ENCODE measurements at regions not wholly inside any gene's neighbourhood (a gene's known extent, or its start where the extent isn't known, plus 50 kb on each side); places are given as distances from the start of the nearest gene placed in this dataset.

DNA sequence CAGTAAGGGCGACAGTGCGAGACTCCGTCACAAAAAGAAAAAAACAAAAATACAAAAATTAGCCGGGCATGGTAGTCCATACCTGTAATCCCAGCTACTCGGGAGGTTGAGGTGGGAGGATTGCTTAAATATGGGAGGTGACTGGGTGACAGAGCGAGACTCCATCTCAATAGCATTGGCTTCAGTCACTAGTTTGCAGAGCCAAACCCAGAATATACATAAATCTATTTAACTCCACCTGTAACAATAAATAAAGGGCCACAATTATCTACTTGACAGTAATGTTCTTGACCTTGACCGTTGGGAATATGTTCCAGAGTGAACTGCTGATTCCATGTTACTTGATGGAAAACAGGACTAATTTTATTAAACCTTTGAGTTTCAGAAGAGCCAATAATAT, 198.9 kb upstream of the MDGA2 start:
- no peak for DNase-seq (ENCODE audit: low read depth in 2 of 2)

DNA sequence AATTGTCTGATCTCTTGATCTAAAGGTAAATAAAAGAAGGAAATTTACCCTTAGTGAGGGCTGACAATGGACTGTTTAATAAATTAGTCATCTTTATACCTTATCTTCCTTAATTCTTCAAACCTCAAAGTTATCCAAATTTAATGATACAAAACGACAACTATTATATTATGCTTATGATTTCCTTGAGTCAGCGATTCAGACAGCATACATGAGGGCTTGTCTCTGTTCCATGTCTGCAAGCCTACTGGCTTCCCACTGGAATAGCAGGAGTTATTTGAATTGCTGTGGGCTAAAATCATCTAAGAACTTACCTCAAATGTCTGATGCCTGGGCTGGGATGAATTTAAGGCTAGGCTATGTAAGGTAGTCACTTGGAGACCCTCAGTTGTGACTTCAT, 197.2 kb upstream of the MDGA2 start:
- DNase-seq (ENCODE audit: low read depth in 2 of 2): no peak

DNA sequence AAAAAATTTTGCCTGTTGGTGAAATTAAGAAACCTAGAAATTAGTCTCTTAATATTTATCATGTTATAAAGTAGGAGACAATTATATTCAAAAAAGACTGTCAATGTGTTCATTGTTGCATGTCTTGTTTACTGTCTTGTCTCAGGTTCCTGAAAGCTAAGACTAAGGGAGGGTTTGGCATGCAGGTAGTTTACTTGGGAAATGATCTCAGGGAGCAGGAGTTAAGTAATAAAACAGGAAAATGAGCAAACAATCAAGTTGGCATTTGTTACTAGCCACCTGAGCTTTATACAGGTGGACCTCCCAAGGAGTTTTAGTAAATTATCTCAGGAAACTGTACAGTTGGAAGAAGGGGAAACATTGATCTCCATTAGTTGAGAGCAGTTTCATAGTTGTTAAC, 188.0 kb upstream of the MDGA2 start:
- no peak for DNase-seq (ENCODE audit: low read depth in 2 of 2)

DNA sequence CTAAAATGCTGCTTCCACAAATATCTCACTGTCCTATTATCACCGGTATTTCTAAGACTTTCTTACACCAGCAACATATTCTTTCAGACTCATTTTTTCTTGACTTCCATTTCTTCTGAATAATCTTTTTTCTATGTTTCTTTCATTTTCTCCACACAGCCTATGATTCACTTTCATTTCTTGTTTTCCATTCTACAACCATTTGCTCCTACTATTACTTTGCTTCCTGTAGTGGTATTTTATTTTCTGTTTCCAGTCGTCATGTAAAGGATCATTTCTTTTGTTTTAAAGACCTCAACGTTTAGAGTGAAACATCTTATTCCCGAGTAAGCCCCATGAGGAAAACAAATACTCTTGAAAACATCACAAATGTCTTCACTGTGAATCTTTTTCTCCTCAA, 182.2 kb upstream of the MDGA2 start:
- DNase-seq (ENCODE audit: low read depth in 2 of 2): no peak

DNA sequence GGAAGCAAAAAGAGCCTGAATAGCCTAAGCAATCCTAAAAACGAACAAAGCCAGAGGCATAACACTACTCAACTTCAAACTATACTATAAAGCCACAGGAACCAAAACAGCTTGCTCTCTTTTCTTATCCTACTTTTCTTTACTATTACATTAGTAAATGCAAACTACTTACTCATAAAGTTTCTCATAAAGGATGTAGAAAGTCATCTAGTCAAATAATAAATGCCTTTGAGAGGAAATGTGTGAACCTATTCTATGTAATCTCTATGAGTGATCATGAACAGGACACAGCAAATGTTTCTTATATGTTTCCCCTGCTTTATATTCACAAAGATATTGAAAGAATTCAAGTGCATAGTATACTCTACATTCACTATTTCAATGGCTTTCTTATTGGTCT, 176.9 kb upstream of the MDGA2 start:
- DNase-seq (ENCODE audit: low read depth in 2 of 2): no peak

DNA sequence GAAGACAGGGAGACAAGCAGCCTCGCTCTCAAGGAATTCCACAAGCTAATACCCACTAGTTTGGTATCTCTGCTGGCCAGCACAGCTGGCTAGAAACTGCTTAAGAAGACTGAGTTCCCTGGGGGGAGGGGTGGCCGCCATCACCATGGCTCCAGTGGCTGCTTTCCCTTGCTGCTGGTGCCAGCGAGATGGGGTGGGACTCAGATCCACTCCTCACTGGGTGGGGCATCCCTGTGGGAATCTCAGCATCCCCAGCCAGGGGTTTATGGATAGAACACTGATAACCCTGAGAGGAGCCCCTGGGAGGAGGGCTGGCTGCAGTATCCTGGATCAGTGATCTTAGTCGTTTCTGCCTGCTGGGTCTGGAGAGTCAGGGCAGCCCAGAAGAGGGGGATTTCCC, 170.6 kb upstream of the MDGA2 start:
- DNase-seq (ENCODE audit: low read depth in 2 of 2): no peak

DNA sequence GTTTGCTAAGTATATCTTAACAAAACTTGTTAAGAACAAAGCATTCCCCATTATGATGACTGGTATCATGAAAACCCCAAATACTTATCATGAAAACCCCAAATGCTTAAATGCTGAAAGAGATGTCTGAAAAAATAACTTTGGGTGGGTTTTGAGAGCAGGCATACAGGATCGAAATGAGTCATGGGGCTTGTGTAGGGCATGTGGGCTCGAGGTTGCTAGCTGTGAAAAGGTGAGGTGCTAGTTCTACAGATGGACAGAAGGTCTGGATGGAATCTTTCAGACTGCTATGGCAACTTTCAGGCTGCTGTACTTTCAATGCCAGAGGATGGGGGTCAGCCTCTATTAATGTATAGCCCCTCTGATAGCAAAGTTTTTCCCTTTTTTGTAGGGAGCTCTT, 167.8 kb upstream of the MDGA2 start:
- no peak for DNase-seq (ENCODE audit: low read depth in 2 of 2)

DNA sequence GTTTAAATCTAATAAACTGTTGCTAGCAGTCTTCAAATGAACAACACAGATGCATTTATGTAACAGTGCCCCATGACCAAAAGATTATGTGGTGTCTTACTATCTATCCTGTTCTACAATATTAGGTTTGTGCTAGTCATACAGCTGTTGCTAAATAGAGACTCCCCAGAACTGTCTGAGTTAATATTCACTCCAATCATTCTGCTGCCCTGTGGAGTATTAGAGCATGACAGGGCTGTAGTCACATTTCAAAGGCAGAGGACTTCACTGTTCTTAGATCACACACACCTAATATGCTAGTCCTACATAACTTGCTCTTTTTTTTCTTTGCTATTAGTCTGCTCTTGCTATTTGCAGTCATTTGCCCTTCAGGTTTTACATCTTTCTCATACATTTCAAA, 157.6 kb upstream of the MDGA2 start:
- no peak for DNase-seq (ENCODE audit: low read depth in 2 of 2)

DNA sequence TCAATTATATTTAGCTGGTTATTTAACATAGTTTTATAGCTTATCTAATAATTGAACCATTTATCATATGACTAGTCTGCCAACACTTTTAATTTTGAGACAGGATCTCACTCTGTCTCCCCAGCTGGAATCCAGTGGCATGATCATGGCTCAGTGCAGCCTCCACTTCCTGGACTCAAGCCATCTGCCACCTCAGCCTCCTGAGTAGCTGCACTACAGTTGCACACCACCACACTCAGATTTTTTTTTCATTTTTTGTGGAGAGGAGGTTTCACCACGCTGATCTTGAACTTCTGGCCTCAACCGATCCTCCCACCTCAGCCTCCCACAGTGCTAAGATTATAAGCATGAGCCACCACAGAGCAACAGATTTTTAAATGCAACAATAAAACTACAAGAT, 151.4 kb upstream of the MDGA2 start:
- DNase-seq (ENCODE audit: low read depth in 2 of 2): no peak

DNA sequence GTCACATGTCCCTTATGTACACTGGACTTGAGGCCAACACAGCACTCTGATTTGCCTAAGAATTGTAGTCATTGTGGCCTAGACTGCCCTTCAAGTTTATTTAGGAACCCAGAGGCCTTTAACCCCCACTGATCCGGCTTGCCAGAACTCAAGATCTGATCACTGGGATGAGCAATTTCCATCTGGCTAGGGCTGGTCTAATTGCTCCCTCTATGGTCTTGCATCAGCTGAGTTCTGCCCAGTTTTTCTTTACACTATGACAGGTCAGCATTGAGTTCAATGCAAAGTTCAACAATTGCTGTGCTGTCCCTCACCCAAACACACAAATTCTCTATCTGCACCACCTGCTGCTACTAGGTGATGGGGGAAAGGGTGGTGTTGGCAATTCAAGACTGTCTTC, 146.9 kb upstream of the MDGA2 start:
- DNase-seq (ENCODE audit: low read depth in 2 of 2): no peak

DNA sequence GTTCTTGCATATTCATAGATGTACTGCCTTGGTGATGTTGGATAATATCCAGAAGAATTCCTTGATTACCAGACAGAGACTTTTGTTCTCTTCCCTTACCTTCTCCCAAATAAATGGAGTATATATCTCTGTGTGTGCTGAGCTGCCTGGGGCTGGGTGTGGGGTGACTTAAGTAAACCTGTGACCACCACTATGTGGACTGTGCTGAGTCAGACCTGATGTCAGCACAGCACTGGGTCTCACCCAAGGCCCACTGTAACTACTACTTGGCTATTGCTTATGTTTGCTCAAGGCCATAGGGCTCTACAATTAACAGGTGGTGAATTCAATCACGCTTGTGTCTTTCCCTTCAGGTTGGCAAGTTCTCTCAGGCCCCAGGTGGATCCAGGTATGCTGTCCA, 145.7 kb upstream of the MDGA2 start:
- DNase-seq (ENCODE audit: low read depth in 2 of 2): no peak

DNA sequence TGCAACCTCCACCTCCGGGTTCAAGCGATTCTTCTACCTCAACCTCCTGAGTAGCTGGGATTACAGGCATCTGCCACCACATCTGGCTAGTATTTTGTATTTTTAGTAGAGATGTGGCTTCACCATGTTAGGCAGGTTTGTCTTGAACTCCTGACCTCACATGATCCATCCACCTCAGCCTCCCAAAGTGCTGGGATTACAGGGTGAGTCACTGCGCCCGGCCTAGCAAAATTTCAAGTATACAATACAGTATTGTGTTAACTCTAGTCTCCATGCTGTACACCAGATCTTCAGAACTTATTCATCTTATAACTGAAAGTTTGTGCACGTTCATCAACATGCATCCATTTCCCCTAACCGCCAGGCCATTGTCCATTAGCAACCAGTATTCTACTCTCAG, 115.1 kb upstream of the MDGA2 start:
- no peak for DNase-seq (ENCODE audit: low read depth in 2 of 2)

DNA sequence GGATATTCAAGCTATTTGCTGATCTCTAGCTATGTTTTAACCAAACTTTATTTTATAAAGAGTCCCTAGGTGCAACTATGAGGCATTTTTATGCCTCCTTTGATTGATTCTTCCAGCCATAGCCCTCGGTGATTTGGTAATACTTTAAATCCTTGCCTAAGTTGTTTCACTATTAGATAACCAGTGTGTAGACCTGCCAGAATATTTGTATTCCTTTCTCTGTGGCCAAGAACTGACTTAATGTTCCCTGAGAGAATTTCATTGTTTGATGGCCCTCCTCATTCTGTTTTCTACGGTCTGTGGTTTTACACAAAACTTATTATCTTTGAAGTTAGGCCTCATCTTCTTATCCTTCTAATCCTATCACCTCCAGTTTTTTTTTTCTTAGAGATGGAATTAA, 109.7 kb upstream of the MDGA2 start:
- DNase-seq (ENCODE audit: low read depth in 2 of 2): no peak

DNA sequence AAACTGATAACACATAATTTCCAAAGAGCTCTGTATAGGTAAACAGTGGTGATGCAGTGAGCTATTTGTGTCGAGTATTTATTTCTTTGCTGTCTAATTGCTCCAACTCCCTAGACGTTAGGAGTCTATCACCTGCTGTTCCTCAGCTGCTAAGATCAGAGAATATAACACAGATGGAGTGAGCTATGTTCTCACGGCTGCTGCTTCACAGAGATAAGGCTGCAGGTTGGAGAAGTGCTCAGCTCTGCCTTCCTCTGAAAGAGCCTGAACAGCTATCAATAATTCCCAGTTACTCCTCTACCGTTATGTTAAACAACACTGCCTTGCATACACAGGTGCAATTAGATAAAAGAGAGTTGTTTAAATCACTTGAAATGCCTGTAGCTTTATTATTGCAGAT, 103.2 kb upstream of the MDGA2 start:
- DNase-seq (ENCODE audit: low read depth in 2 of 2): no peak

DNA sequence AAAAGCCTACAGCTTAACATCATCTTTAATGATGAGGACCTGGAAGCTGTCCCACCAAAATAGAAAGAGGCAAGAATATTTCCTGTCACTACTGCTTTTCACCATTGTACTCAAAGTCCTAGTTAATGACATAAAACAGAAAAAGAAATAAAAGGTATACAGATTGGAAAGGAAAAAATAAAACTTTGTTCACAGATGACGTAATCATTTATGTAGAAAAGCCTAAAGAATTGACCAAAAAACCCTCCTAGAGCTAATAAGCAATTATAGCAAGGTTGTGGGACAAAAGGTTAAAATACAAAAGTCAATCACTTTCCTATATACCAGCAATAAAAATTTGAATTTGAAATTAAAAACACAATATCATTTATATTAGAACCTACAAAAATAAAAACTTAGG, 97.2 kb upstream of the MDGA2 start:
- DNase-seq (ENCODE audit: low read depth in 2 of 2): no peak

DNA sequence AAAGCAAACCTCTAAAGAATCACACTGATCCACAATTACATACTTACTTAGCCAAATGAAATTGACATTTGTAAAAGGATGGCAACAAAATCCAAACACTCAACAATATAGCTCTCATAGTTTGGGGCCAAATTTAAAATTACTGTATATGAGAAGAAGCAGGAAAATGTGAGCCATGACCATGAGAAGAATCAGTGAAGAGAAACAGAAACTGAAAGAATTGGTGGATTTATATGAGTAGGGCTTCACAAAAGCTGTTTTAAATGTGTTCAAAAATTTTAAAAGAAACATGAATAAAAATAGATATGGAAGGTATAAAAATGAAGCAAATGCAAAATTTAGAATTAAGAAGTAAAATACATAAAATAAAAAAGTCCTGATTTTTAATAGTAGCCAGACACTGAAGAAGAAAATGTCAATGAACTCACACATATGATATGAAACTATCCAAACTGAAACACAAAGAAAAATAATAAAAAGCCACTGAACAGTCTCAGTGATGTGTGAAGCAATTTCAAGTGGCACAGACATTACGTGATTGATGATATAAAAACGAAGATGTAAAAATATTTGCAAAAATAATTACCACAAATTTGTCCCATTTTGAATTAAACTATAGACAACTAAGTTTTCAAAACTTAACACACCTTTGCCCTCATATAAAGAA, 87.9 kb upstream of the MDGA2 start:
- DNase-seq (ENCODE audit: low read depth in 2 of 2): no peak

DNA sequence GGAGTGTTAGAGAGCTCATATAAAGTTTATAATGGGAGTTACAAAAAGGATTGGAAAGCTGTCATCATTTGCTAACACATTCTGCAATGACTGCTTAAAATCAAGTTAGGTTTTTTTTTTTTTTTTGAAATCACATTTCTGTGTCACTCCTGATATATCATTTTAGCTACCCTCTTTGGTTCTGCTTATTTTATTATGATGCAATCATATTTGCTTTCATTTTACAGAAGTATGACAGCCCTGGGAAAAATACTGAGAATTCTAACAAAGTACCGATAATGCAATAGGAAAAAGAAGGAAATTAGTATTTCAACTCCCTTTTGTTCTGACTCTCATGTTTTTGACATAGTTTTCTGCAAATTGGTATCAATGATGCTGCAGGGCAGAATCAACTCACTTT, 71.6 kb upstream of the MDGA2 start:
- DNase-seq (ENCODE audit: low read depth in 2 of 2): no peak

DNA sequence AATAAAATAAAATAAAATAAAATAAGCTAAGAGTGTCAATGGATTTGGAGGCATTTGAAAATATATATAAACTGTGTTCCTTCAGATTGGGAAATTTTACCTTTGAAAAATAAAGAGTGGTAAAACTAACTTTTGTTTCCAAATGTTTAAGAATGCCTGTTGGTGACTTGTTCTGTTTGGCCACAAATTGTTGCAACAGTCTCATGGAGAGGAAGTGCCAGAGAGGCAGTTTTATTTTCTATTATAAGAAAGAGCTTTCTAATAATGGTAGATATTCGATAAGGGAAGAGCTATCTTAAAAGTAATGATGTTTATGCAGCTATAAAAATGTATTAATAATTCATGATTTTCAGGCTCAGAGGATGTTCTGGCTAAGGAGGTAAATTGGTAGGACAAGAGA, 68.8 kb upstream of the MDGA2 start:
- no peak for DNase-seq (ENCODE audit: low read depth in 2 of 2)

DNA sequence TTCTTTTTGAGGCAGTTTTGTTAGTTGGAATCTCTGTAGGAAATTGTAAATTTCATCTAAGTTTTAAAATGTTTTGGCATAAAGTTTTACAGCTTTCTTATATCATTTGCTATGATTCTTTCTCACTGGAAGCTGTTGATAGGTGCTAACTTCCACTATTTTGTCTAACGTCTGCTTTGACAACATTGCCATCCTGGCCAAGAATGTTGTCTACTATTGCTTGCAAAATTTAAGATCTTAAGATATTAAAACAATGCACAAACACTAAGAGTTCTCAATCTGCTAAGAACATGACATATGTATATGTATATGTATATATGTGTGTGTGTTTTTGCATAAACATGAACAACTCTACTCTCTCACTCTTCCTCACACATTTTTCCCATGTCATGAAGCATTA, 64.1 kb upstream of the MDGA2 start:
- DNase-seq (ENCODE audit: low read depth in 2 of 2): no peak

DNA sequence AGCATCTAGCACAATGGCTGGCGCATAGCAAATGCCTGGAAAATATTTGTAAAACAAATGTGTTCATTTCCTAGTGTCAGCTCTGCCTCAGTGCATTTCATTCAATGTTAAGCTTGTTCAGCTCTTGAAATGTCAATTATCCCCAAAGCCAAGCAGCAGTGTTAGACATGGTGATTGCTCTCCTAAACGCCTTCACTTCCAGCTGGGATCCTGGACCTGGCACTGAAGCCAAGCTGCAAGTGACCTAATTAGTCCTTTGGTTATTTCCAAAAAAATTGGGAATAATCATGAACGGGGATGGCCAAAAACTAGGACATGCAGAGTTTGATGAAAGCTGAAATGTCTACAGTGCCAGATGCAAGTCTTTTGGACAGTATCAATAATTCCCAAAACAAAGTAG, 54.9 kb upstream of the MDGA2 start:
- DNase-seq (ENCODE audit: low read depth in 2 of 2): no peak

Measured in stimulated activated CD8-positive, alpha-beta memory T cell treated with anti-CD3 and anti-CD28 coated beads, Interleukin-2, amount 100 ng/mL, for 48 hours (primary cell).